ENCODE measurements at regions not wholly inside any gene's neighbourhood (a gene's known extent, or its start where the extent isn't known, plus 50 kb on each side); places are given as distances from the start of the nearest gene placed in this dataset.
"Not testable (repeated sequence)": the region's sequence is repeated elsewhere in the genome, so short reads cannot be mapped to it uniquely, and the experiment has no call there.

DNA sequence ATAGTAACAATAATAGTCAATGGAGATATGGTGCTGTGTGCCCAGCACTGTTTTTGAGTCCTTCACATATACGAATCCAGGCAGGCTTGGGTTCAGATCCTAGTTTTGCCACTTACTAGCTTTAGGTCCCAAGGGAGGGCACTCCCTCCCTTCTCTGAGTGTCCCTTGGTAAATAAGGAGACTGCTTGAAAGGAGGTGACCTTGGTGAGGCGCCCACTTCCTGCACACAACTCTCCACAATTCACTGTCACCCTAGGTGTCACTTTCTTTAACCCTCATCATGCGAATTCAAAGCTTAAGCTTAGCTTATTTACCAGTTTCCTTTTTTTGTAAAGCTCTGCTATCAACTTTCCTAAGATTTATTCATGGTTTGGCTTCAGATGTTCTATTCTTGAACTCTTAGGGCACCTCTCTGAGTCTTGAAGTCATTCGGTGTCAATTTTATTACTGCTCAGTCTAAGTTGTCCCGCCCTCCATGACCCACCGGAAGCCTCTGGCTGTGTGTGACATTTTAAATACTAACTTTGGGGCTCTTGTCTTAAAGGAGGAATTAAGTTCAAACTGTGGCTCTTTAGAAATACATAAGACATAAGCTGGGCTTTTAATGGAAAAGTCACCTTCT, 170.7 kb upstream of the ZNF618 start:
- no peak for DNase-seq

DNA sequence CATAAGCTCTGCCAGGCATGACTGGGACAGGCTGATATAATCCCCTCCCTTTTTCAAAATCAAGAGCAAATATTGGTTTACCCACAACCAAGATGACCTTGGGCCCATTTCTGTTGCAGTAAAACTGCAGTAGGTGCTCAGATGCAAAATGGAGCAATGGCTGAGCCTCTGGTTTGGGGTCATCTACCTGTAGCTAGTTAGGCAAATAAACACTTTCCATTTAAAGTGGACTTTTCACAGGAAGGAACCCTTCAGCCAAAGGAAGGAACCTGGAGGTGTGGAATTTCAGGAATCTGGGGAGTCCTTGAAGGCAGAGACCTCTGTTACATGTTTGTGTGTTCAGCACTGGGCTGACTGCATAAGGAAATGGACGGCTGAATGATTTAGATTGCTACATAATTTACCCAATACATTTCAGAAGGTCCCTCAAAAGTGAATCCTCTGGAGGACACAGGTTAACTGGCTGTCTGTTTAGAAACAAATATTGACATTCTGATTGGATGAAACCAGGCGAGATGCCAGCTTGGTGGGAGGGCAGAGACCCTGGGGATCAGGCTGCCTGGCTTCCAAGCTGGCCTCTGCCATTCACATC, 170.1 kb upstream of the ZNF618 start:
- no peak for DNase-seq

DNA sequence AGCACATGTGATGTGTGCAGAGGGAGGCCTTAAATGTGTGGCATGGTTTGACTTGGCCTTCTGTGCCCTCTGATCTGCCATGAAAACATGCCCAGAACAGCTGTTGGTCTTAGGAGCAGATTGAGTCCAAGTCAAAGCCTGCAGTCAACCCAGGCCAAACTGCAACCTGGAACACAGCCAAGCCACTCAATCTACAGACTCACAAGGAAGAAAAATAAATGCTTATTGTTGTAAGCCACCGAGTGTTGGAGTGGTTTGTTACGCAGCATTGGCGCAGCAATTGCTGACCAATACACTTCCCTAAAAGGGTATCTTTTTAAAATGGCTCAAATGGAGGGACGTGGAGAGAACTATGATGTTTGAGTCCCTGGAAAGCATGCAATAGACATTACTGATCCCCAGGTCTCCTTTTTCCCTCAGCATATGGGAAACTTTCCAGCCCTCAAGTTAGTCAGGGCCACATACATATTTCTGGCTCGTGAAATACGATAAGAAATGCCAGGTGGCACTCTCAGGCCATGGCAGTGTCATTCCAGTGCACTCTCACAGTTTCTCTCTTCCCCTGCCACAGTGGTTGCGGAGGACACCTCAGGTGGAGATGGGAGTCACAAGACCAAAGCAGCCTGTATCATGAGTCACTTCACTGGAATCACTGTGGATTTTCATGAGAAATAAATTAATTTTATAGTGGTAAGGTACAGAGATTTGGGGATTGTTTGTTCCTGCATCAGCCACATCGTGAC, 168.0 kb upstream of the ZNF618 start:
- no peak for DNase-seq

DNA sequence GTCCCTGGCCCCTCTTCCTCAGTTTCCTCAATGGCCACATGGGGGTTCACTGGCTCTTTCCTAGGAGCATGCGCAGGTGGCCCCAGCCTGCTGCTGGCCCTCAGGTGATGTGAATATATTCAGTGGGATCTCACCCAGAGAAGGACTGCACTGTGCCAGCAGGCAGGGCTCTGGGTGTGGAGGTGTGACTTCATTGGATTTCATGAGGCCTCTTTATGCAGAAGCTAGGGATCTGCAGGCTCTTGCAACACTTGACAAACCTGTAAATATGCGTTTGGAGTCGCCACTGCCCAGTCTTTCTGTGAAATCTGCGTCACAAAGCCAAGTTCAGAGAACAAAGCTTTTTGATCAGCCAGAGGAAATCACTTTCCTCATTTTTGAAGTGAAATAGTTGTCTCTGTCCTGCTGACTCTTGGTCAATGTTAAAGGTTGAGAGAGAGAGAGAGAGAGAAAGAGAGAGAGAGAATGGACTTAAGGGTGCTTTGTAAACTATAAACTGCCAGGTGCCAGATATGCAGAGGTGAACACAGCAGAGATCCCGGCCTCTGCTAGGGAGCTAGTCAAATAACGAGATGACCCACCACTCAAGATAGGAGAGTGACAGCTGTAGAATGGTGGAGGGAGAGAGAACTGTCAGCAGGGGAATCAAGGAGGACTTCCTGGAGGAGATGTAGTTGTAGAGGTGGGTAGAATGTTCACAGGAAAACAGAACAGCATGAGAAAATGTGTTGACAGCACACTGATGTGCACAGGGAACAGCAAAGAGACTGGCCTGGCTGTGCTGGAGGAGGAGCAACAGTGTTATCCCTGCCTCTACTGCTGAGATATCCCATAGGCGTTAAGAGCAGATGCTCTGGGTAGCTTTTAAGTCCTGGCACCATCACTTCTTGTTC, 167.0 kb upstream of the ZNF618 start:
- no peak for DNase-seq

DNA sequence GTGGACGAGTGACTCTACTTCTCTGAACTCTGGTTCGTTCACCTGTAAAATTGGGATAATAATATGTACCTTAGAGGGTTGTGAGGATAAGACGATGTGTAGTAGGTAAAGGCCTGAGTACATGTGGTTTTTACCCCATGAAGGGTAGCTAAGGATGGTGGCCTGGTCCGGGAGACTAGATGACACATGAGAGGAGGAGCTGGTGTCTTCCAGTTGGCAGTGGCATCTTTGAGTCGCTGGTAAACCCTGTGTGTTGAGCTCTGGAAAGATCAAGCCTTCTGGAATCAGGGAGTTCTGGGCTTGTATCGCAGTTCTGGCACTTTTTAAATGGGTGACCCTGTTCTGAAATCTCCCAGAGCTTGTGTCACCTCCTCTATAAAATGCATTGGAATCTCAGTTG, 166.4 kb upstream of the ZNF618 start:
- no peak for DNase-seq

DNA sequence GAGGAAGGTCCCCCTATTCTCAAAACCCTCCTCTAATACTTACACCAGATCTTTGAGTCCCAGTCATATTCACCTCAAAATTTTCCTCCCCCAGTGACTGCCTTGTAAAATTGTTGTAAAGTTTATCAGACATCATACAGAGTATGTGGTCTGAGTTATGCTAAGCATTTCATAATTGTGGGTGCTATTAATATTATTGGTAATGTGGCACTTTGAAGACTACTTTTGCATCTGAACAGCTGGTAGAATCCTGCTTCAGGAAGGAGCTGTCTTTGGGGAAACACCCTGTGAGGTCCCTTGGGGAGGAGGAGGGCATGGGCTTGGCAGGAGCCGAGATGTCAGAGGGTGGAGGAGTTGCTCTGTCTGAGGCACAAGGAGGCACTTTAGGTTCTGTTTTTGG, 164.9 kb upstream of the ZNF618 start:
- peak; percentile 7 for DNase-seq

DNA sequence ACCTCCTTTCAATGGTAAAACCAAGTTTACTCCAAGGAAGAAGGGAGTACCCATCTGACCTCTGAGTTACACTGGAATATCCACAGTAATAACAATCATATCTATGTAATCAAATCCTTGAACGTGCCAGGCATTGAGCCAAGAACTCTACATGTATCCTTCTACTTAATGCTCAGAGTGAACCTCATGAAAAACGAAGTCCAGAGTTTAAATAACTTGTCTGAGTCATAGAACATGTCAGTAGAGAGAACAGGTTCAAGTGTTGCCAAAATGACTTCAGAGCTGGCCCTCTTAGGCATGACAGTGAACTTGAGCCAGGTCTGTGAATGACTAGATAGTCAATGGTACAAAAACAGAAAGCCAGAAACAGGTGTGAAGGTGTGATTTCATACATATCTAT, 164.1 kb upstream of the ZNF618 start:
- DNase-seq = peak; percentile 64

DNA sequence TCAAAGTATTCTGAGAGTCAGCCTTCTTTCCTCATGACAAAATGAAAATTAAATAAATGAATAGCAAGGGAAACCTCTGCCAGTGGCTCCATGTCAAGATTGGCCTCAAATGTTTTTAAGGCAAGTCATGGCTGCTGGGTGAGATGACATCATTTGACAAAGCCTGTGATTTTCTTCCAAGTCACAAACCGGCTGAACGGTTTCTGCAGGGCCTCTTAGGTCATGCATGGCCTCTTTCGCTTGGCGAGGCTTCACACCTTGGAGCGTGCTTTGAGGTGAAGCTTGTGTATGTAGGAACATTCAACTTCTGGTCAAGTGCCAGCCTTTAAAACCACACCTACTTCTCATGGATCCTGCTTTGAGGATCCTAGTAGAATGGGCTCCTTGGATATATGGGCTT, 161.0 kb upstream of the ZNF618 start:
- peak; percentile 58 for DNase-seq

DNA sequence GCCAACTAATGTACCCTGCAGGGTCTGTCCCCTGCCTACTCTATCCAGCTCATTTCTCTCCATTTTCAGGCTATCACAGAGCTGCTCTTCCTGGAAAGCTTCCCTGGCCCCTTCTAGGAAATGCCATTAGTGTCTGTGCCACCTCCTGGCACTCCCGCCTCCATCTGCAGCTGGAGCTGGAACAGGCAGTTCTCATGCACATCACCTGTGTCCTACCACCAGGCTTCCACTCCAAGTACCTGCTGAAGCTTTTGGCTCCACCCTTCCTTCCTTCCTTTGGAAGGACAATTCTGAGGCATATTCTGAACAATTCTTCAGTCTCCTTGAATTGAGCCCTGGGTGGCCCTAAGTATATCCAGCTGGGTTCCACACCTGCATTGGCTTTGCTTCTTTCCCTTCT, 156.2 kb upstream of the ZNF618 start:
- DNase-seq = no peak

DNA sequence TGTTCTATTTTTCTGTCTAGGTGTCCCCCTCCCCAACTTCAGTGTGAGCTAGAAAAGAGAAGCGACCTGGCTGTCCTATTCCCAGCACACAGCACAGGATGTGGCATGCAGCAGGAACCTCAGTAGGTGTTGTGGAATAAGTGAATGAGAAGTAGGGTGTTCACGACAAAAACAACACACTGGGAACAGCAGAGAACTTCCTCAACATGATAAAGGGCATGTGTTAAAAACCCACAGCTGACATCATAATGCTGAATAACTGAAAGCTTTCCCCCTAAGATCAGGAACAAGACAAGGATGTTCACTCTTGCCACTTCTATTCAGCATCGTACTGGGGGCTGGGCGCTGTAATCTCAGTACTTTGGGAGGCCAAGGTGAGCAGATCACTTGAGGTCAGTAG, 155.6 kb upstream of the ZNF618 start:
- DNase-seq = no peak

DNA sequence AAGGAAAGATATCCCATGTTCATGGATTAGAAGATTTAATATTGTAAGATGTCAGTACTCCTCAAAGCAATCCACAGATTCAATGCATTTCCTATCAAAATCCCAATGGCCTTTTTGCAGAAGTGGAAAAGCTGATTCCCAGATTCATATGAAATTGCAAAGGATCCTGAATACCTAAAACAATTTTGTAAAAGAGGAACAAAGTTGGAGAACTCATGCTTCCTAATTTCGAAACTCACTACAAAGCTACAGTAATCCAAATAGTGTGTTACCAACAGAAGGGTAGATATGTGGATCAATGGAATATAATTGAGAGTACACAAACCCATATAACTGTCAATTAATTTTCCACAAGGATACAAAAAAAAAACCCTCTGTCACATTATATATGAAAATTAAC, 154.3 kb upstream of the ZNF618 start:
- no peak for DNase-seq

DNA sequence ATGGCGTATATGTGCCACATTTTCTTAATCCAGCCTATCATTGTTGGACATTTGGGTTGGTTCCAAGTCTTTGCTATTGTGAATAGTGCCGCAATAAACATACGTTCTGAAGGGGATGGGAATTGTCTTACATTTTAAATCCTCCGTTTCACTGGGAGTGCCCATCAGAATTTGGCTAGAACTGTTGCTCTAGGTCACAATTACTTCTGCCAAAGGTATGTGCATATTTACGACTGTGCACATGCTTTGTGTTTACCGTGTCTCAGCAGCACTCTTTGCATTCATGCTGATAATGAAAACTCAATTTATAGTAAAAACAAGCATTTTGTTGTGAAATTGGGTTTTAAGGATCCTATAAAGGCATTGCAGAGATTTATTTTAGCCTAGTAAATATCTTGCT, 151.9 kb upstream of the ZNF618 start:
- no peak for DNase-seq

DNA sequence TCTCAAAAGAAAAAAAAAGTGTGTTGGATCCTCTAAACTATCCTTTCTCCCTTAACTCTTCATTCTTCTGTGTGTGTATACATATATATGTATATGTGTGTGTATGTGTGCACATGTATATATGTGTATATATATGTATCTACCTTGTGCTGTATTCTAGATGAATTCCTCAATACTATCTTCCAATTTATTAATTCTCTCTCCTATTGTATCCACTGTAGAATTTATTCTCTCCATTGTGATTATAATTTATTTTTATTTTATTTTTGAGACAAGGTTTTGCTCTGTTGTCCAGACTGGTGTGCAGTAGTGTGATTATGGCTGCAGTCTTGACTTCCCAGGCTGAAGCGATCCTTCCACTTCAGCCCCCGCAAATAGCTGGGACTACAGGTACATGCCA, 147.1 kb upstream of the ZNF618 start:
- no peak for DNase-seq

DNA sequence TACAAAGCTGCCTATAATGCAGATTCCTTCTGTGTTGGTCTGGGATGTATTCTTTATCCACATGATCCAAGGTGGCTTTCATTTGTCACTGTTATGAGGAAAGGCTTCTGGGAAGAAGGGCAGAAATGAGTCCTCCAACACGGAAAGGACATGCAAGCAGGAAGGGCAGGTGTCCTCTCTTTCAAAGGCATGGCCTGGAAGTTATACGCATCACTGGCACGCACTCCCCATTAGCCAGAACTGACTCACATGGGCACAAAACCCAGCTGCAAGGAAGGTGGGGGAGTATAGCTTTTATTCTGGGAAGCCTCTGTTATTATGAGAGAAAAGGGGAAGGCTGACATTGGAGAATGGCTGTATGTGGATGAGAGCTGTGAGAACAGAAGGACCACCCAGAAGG, 141.3 kb upstream of the ZNF618 start:
- no peak for DNase-seq

DNA sequence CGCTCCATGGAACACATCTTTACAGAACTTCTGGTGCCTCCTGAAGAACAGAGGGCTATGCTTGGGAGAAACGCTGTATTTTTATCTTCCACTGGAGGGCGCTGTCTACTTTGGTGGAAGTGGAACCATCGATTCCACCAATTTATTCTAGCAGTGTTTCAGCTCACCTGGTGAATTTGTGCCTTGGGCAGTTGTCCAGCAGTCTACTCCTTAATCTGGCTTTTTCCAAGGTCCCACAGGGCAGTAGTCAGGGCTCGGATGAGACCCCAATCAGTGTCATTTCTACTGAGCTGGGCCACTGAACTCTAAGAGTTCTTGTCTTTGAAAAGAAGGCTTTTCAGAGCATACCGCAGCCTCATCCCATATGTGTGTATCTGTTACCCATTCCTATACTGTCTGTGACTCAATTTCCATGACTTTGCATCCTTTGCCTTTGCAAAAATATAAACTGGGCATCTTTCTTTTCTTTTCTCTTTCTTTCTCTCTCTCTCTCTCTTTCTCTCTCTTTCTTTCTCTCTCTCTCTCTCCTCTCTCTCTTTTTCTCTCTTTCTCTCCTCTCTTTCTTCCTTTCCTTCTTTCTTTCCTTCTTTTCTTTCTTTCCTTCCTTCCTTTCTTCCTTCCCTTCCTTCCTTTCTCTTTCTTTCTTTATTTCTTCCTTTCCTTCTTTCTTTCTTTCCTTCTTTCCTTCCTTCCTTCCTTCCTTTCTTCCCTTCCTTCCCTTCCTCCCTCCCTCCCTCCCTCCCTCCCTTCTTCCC, 138.4 kb upstream of the ZNF618 start:
- DNase-seq = peak; percentile 65

DNA sequence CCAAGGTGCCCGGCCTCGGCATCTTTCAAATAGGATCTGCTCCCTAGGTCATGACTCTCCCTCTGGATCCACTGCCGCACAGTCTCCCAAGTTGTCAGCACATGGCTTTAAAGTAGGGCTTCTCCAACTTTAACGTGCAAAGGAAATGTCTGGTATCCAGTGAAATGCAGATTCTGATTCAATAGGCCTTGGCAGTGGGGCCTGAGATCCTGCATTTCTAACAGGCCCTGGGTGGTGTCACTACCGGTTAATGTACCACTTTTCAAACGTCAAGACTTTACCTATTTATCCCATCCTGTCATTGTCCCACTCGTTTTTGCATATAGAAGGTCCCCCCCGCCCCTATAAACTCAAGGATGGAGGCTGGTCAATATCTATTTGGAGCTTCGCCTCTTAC, 137.6 kb upstream of the ZNF618 start:
- no peak for DNase-seq

DNA sequence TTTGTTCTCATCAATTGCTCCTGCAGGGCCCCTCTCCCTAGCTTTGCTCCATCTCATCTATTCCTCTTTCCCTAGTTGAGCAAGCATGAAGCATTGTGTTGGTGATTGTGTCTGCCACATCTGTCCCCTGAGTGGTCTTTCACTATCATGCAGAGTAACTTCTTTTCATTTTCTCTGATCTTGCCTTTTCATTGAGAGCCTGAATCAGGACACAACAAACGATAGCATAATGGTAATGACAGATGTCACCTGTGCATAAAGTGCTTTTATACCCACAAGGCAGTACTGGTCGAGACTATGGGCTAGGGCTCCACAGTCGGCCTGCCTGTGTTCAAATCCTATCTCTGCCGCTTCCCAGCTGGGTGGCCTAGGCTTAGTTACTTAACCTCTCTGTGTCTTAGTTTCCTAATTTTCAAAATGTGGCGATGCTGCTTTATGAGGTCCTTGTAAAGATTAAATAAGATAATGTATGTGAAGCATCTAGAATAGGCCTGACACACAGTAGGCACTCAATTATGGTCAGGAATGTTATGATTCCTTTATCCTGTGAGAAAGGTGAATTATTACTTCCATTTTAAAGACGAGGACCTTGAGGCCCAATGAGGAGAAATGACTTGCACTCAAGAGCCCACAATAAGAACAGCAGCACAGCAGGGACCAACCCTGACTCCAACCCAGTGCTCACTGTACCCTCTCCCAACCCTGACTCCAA, 137.1 kb upstream of the ZNF618 start:
- no peak for DNase-seq

DNA sequence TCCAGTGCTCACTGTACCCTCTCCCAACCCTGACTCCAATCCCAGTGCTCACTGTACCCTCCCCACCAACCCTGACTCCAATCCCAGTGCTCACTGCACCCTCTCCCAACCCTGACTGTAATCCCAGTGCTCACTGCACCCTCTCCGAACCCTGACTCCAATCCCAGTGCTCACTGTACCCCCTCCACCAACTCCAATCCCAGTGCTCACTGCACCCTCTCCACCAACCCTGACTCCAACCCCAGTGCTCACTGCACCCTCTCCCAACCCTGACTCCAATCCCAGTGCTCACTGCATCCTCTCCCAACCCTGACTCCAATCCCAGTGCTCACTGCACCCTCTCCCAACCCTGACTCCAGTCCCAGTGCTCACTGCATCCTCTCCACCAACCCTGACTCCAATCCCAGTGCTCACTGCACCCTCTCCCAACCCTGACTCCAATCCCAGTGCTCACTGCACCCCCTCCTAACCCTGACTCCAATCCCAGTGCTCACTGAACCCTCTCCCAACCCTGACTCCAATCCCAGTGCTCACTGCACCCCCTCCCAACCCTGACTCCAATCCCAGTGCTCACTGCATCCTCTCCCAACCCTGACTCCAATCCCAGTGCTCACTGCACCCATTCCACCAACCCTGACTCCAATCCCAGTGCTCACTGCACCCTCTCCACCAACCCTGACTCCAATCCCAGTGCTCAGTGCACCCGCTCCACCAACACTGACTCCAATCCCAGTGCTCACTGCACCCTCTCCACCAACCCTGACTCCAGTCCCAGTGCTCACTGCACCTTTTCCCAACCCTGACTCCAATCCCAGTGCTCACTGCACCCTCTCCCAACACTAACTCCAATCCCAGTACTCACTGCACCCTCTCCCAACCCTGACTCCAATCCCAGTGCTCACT, 136.3 kb upstream of the ZNF618 start:
- not testable (repeated sequence) for DNase-seq

DNA sequence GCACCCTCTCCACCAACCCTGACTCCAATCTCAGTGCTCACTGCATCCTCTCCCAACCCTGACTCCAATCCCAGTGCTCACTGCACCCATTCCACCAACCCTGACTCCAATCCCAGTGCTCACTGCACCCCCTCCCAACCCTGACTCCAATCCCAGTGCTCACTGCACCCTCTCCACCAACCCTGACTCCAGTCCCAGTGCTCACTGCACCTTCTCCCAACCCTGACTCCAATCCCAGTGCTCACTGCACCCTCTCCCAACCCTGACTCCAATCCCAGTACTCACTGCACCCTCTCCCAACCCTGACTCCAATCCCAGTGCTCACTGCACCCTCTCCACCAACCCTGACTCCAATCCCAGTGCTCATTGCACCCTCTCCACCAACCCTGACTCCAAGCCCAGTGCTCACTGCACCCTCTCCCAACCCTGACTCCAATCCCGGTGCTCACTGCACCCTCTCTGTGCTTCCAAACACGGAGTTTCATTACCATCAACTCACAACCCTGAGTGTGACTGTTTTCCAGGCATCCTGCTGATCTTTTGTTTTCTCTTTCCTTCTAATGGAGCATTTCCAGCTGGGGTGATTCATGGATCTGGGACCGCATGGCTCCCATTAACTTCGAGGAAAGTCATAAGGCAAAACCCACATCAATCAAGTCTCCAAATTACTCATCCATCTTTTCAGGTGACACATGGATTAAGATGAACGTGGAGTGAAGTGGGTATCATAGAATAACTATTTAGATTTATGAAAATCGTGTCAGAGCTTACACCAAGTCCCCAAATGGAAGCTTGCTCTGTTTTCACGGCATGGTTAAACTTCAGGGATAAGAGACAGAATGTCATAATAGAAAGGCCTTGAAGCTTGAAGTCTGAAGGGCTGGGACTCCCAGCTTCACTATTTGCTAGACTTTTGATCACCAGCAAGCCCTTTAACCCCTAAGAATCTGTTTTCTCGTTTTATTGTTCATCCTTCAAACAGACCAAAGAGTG, 135.3 kb upstream of the ZNF618 start:
- DNase-seq = peak; percentile 92

All from fibroblast of skin of scalp (primary cell).